HEK293 (cell line): ENCODE measurements at regions not wholly inside any gene's neighbourhood (a gene's known extent, or its start where the extent isn't known, plus 50 kb on each side); places are given as distances from the start of the nearest gene placed in this dataset.

Experiments used
- CTCF ChIA-PET: fragments of 350-600 bp; formaldehyde crosslinking; extraction: SDS; loops from one replicate; lab custom pipeline; 2021; ENCODE audit warnings: antibody characterized with exemption; lab: Yijun Ruan, JAX
- POLR2A ChIA-PET: fragments of 300-600 bp; formaldehyde crosslinking; extraction: SDS; loops from one replicate; lab custom pipeline; 2020; ENCODE audit warnings: antibody characterized with exemption, inconsistent platforms; lab: Yijun Ruan, JAX
- H3K27ac ChIP-seq: fragments of 200-500 bp; sonication (Bioruptor generic); 2 replicates; pipeline ENCODE4 v1.5.1; 2014; ENCODE audit warnings: low read depth, low read length, control low read depth, inconsistent platforms; ENCODE audit errors: extremely low read depth
- H3K36me3 ChIP-seq, 2 experiments: fragments of 200-500 bp in 1 of 2; sonication (Bioruptor generic) in 1 of 2; 1 replicate in 1 of 2; 2 replicates in 1 of 2; pipeline ENCODE4 v1.5.1; 2014 to 2017; ENCODE audit warnings: inconsistent platforms in 2 of 2, low read length in 2 of 2; ENCODE audit not compliant: control insufficient read depth in 2 of 2, insufficient read depth in 1 of 2
- H3K4me1 ChIP-seq: fragments of 200-500 bp; sonication (Bioruptor generic); 2 replicates; pipeline ENCODE4 v1.5.1; 2014; ENCODE audit warnings: mild to moderate bottlenecking, low read length, inconsistent platforms; ENCODE audit not compliant: control insufficient read depth, insufficient read depth
- H3K4me3 ChIP-seq: 2 replicates; pipeline ENCODE4 v1.5.1; 2011; ENCODE audit warnings: low read depth, mild to moderate bottlenecking, control low read depth, low read length, moderate library complexity
- H3K9me3 ChIP-seq: fragments of 200-500 bp; sonication (Bioruptor generic); 2 replicates; pipeline ENCODE4 v1.5.1; 2014; ENCODE audit warnings: low read depth, low read length, inconsistent platforms; ENCODE audit not compliant: control insufficient read depth, insufficient read depth
- HOXD13 ChIP-seq: sonication (generic); formaldehyde crosslinking; IDR thresholded peaks from 2 replicates; pipeline ENCODE4 v1.8.0; 2022; ENCODE audit warnings: missing genetic modification reagents, borderline replicate concordance
- KLF9 ChIP-seq: fragments of 450-650 bp; formaldehyde crosslinking; IDR thresholded peaks from 2 replicates; pipeline ENCODE4 v1.5.1; 2016; ENCODE audit warnings: missing biosample characterization, missing genetic modification characterization, low read depth
- MYNN ChIP-seq: fragments of 450-650 bp; formaldehyde crosslinking; IDR thresholded peaks from 2 replicates; pipeline ENCODE4 v1.5.1; 2016; ENCODE audit warnings: missing biosample characterization, missing genetic modification characterization, borderline replicate concordance
- PRDM4 ChIP-seq: fragments of 450-650 bp; formaldehyde crosslinking; IDR thresholded peaks from 2 replicates; pipeline ENCODE4 v1.5.1; 2017; ENCODE audit warnings: missing biosample characterization, missing genetic modification characterization
- SCRT2 ChIP-seq: fragments of 450-650 bp; formaldehyde crosslinking; IDR thresholded peaks from 2 replicates; pipeline ENCODE4 v1.5.1; 2016; ENCODE audit warnings: missing biosample characterization, missing genetic modification characterization
- YY1 ChIP-seq: fragments of 450-650 bp; formaldehyde crosslinking; IDR thresholded peaks from 2 replicates; pipeline ENCODE4 v1.5.1; 2018; ENCODE audit warnings: missing biosample characterization, missing genetic modification characterization
- ZBTB1 ChIP-seq: fragments of 450-650 bp; formaldehyde crosslinking; IDR thresholded peaks from 2 replicates; pipeline ENCODE4 v1.5.1; 2016; ENCODE audit warnings: missing biosample characterization, missing genetic modification characterization
- ZFP37 ChIP-seq: fragments of 450-650 bp; formaldehyde crosslinking; IDR thresholded peaks from 2 replicates; pipeline ENCODE4 v1.5.1; 2016; ENCODE audit warnings: missing biosample characterization, missing genetic modification characterization
- ZNF114 ChIP-seq: fragments of 450-650 bp; formaldehyde crosslinking; IDR thresholded peaks from 2 replicates; pipeline ENCODE4 v1.5.0; 2017; ENCODE audit warnings: missing biosample characterization, missing genetic modification characterization
- ZNF132 ChIP-seq: fragments of 450-650 bp; formaldehyde crosslinking; IDR thresholded peaks from 2 replicates; pipeline ENCODE4 v1.5.1; 2017; ENCODE audit warnings: missing biosample characterization, missing genetic modification characterization, borderline replicate concordance
- ZNF140 ChIP-seq: fragments of 450-650 bp; formaldehyde crosslinking; IDR thresholded peaks from 2 replicates; pipeline ENCODE4 v1.5.1; 2016; ENCODE audit warnings: missing biosample characterization, missing genetic modification characterization
- ZNF223 ChIP-seq: fragments of 450-650 bp; formaldehyde crosslinking; IDR thresholded peaks from 2 replicates; pipeline ENCODE4 v1.5.1; 2016; ENCODE audit warnings: missing biosample characterization, missing genetic modification characterization
- ZNF335 ChIP-seq: fragments of 450-650 bp; formaldehyde crosslinking; conservative IDR thresholded peaks from 2 replicates; pipeline ENCODE4 v1.5.1; 2016; ENCODE audit warnings: missing biosample characterization, missing genetic modification characterization
- ZNF366 ChIP-seq: fragments of 450-650 bp; formaldehyde crosslinking; conservative IDR thresholded peaks from 2 replicates; pipeline ENCODE4 v1.5.1; 2016; ENCODE audit warnings: missing biosample characterization, missing genetic modification characterization
- ZNF404 ChIP-seq: fragments of 450-650 bp; formaldehyde crosslinking; IDR thresholded peaks from 2 replicates; pipeline ENCODE4 v1.5.1; 2017; ENCODE audit warnings: missing biosample characterization, missing genetic modification characterization
- ZNF426 ChIP-seq: fragments of 450-650 bp; formaldehyde crosslinking; IDR thresholded peaks from 2 replicates; pipeline ENCODE4 v1.5.1; 2017; ENCODE audit warnings: missing biosample characterization, missing genetic modification characterization, mild to moderate bottlenecking, inconsistent platforms, moderate library complexity
- ZNF530 ChIP-seq: fragments of 450-650 bp; formaldehyde crosslinking; IDR thresholded peaks from 2 replicates; pipeline ENCODE4 v1.5.1; 2016; ENCODE audit warnings: low read depth, missing biosample characterization, missing genetic modification characterization
- ZNF549 ChIP-seq: fragments of 450-650 bp; IDR thresholded peaks from 2 replicates; pipeline ENCODE4 v1.5.1; 2018; ENCODE audit warnings: missing biosample characterization, missing genetic modification characterization, mild to moderate bottlenecking, inconsistent platforms, moderate library complexity
- ZNF558 ChIP-seq: fragments of 450-650 bp; formaldehyde crosslinking; IDR thresholded peaks from 2 replicates; pipeline ENCODE4 v1.5.1; 2016; ENCODE audit warnings: missing biosample characterization, missing genetic modification characterization
- ZNF571 ChIP-seq: fragments of 450-650 bp; formaldehyde crosslinking; IDR thresholded peaks from 2 replicates; pipeline ENCODE4 v1.5.0; 2017; ENCODE audit warnings: missing biosample characterization, missing genetic modification characterization
- ZNF621 ChIP-seq: fragments of 450-650 bp; formaldehyde crosslinking; IDR thresholded peaks from 2 replicates; pipeline ENCODE4 v1.5.1; 2017; ENCODE audit warnings: missing biosample characterization, missing genetic modification characterization
- ZNF626 ChIP-seq: fragments of 450-650 bp; sonication (Bioruptor Pico); formaldehyde crosslinking; IDR thresholded peaks from 2 replicates; pipeline ENCODE4 v1.5.1; 2018; ENCODE audit warnings: missing biosample characterization, missing genetic modification characterization, inconsistent platforms
- ZNF768 ChIP-seq: fragments of 450-650 bp; formaldehyde crosslinking; IDR thresholded peaks from 2 replicates; pipeline ENCODE4 v1.5.1; 2018; ENCODE audit warnings: missing biosample characterization, mild to moderate bottlenecking, missing genetic modification characterization
- ZNF777 ChIP-seq: fragments of 450-650 bp; formaldehyde crosslinking; IDR thresholded peaks from 2 replicates; pipeline ENCODE4 v1.5.1; 2017; ENCODE audit warnings: missing biosample characterization, missing genetic modification characterization, borderline replicate concordance
- ZNF843 ChIP-seq: fragments of 450-650 bp; formaldehyde crosslinking; IDR thresholded peaks from 2 replicates; pipeline ENCODE4 v1.5.1; 2016; ENCODE audit warnings: missing biosample characterization, missing genetic modification characterization
- ZSCAN16 ChIP-seq: fragments of 450-650 bp; formaldehyde crosslinking; IDR thresholded peaks from 2 replicates; pipeline ENCODE4 v1.5.1; 2016; ENCODE audit warnings: missing biosample characterization, missing genetic modification characterization
- ZSCAN23 ChIP-seq: fragments of 450-650 bp; formaldehyde crosslinking; IDR thresholded peaks from 2 replicates; pipeline ENCODE4 v1.5.1; 2016; ENCODE audit warnings: missing biosample characterization, missing genetic modification characterization
- TF ChIP-seq, protein P1 (sequence below): fragments of 450-650 bp; formaldehyde crosslinking; IDR thresholded peaks from 2 replicates; pipeline ENCODE4 v1.5.1; 2016; ENCODE audit warnings: missing biosample characterization, missing genetic modification characterization
- TF ChIP-seq, protein P2 (sequence below): fragments of 450-650 bp; formaldehyde crosslinking; IDR thresholded peaks from 2 replicates; pipeline ENCODE4 v1.5.1; 2016; ENCODE audit warnings: missing biosample characterization, missing genetic modification characterization

GRCh38 chr1:81717230-81717629 is 83.5 kb upstream of the ADGRL2 start:
- TF ChIP-seq ZNF114 (tag by site-specific recombination) (no peak), ZNF335 (tag by site-specific recombination) (no peak), ZNF626 (tag by site-specific recombination) (no peak), ZFP37 (tag by site-specific recombination) (no peak), ZNF571 (tag by site-specific recombination) (no peak), ZNF132 (tag by site-specific recombination) (no peak), ZNF404 (tag by site-specific recombination) (no peak), ZSCAN23 (no peak), ZNF223 (tag by site-specific recombination) (no peak), ZNF549 (tag by site-specific recombination) (no peak), ZNF768 (tag by site-specific recombination) (no peak), SCRT2 (tag by site-specific recombination) (no peak), ZBTB1 (tag by site-specific recombination) (no peak), ZNF558 (no peak), KLF9 (no peak), ZNF426 (tag by site-specific recombination) (no peak), ZNF621 (no peak)
- TF ChIP-seq, protein P1, sequence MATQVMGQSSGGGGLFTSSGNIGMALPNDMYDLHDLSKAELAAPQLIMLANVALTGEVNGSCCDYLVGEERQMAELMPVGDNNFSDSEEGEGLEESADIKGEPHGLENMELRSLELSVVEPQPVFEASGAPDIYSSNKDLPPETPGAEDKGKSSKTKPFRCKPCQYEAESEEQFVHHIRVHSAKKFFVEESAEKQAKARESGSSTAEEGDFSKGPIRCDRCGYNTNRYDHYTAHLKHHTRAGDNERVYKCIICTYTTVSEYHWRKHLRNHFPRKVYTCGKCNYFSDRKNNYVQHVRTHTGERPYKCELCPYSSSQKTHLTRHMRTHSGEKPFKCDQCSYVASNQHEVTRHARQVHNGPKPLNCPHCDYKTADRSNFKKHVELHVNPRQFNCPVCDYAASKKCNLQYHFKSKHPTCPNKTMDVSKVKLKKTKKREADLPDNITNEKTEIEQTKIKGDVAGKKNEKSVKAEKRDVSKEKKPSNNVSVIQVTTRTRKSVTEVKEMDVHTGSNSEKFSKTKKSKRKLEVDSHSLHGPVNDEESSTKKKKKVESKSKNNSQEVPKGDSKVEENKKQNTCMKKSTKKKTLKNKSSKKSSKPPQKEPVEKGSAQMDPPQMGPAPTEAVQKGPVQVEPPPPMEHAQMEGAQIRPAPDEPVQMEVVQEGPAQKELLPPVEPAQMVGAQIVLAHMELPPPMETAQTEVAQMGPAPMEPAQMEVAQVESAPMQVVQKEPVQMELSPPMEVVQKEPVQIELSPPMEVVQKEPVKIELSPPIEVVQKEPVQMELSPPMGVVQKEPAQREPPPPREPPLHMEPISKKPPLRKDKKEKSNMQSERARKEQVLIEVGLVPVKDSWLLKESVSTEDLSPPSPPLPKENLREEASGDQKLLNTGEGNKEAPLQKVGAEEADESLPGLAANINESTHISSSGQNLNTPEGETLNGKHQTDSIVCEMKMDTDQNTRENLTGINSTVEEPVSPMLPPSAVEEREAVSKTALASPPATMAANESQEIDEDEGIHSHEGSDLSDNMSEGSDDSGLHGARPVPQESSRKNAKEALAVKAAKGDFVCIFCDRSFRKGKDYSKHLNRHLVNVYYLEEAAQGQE (tag by site-specific recombination) = no peak
- TF ChIP-seq, all 188 proteins: peak for 0
- no peak overlapping the region for H3K27ac ChIP-seq
- H3K4me3 ChIP-seq = no peak overlapping the region
- no peaks in the 10 kb centered on the region for H3K9me3 ChIP-seq
- POLR2A ChIA-PET = no interaction called here
- CTCF ChIA-PET = no interaction called here
- no peaks in the 10 kb centered on the region for H3K36me3 ChIP-seq
- H3K4me1 ChIP-seq = no peaks in the 10 kb centered on the region

DNA sequence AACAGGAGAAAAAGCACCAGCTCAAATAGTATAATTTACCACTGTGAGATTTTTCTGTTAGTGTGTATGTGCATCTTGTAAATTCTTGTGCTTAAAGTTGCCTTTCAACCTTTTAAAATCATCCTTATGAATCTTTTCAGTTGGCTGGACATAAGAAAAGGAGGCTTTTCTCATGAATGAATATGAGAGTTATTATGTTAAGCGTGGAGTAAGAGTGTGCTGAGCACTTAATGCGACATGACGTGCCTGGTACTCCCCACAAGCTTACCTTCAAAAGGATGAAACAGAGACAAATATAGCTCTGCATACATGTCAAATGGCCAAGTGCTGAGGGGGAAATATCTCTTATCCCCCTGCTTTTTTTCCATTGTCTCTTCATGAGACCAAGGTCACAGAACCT is 85.3 kb upstream of the ADGRL2 start:
- POLR2A ChIA-PET = interaction anchor here (0.6 kb wide), 1 partner anchor 11 kb away, joined by 3 read pairs; no protein-coding TSS in a partner anchor
- Histone ChIP-seq H3K4me3 (no peak overlapping the region), H3K27ac (no peak overlapping the region), H3K36me3 (no peaks in the 10 kb centered on the region), H3K4me1 (no peaks in the 10 kb centered on the region), H3K9me3 (no peaks in the 10 kb centered on the region)
- CTCF ChIA-PET = no interaction called here
- TF ChIP-seq ZNF530 (no peak), ZNF140 (no peak), ZNF777 (no peak), ZNF843 (no peak), YY1 (tag by site-specific recombination) (no peak), PRDM4 (no peak), HOXD13 (CRISPR knock-in tag) (no peak), ZNF366 (tag by site-specific recombination) (no peak), MYNN (tag by site-specific recombination) (no peak), ZSCAN16 (tag by site-specific recombination) (no peak)
- TF ChIP-seq, protein P2, sequence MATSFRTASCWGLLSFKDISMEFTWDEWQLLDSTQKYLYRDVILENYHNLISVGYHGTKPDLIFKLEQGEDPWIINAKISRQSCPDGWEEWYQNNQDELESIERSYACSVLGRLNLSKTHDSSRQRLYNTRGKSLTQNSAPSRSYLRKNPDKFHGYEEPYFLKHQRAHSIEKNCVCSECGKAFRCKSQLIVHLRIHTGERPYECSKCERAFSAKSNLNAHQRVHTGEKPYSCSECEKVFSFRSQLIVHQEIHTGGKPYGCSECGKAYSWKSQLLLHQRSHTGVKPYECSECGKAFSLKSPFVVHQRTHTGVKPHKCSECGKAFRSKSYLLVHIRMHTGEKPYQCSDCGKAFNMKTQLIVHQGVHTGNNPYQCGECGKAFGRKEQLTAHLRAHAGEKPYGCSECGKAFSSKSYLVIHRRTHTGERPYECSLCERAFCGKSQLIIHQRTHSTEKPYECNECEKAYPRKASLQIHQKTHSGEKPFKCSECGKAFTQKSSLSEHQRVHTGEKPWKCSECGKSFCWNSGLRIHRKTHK = no peak
